ENCODE measurements at regions not wholly inside any gene's neighbourhood (a gene's known extent, or its start where the extent isn't known, plus 50 kb on each side); places are given as distances from the start of the nearest gene placed in this dataset.
"Not testable (repeated sequence)": the region's sequence is repeated elsewhere in the genome, so short reads cannot be mapped to it uniquely, and the experiment has no call there.

- H3K9me3 Mint-ChIP-seq (ENCODE audit: low read depth) = peaks cover 9% of the 10 kb centered on the region
- no peak overlapping the region for H3K4me3 Mint-ChIP-seq (ENCODE audit: unreplicated experiment)
- H3K36me3 Mint-ChIP-seq (ENCODE audit: low read depth) = peaks cover 5% of the 10 kb centered on the region
- DNase-seq (ENCODE audit: low spot score) = no peak
- TF ChIP-seq, protein P1, sequence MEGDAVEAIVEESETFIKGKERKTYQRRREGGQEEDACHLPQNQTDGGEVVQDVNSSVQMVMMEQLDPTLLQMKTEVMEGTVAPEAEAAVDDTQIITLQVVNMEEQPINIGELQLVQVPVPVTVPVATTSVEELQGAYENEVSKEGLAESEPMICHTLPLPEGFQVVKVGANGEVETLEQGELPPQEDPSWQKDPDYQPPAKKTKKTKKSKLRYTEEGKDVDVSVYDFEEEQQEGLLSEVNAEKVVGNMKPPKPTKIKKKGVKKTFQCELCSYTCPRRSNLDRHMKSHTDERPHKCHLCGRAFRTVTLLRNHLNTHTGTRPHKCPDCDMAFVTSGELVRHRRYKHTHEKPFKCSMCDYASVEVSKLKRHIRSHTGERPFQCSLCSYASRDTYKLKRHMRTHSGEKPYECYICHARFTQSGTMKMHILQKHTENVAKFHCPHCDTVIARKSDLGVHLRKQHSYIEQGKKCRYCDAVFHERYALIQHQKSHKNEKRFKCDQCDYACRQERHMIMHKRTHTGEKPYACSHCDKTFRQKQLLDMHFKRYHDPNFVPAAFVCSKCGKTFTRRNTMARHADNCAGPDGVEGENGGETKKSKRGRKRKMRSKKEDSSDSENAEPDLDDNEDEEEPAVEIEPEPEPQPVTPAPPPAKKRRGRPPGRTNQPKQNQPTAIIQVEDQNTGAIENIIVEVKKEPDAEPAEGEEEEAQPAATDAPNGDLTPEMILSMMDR (IDR thresholded peaks at IDR 0.05) = no peak
- peaks cover 2% of the 10 kb centered on the region for H3K27me3 Mint-ChIP-seq (ENCODE audit: low read depth)
- H3K27ac Mint-ChIP-seq (ENCODE audit: unreplicated experiment) = peak overlapping the region; percentile 90
- peaks cover 40% of the 10 kb centered on the region for H3K4me1 Mint-ChIP-seq (ENCODE audit: low read depth)
These were observed 64.6 kb upstream of the AK4 start for GRCh38 chr1:65083263-65083896.

- no peak overlapping the region for H3K27ac Mint-ChIP-seq (ENCODE audit: unreplicated experiment)
- peaks cover 9% of the 10 kb centered on the region for H3K9me3 Mint-ChIP-seq (ENCODE audit: low read depth)
- peaks cover 39% of the 10 kb centered on the region for H3K4me1 Mint-ChIP-seq (ENCODE audit: low read depth)
- H3K36me3 Mint-ChIP-seq (ENCODE audit: low read depth) = peaks cover 5% of the 10 kb centered on the region
- peaks cover 2% of the 10 kb centered on the region for H3K27me3 Mint-ChIP-seq (ENCODE audit: low read depth)
- TF ChIP-seq, protein P1 (IDR thresholded peaks at IDR 0.05) = no peak
- no peak overlapping the region for H3K4me3 Mint-ChIP-seq (ENCODE audit: unreplicated experiment)
- no peak for DNase-seq (ENCODE audit: low spot score)
These were observed 63.9 kb upstream of the AK4 start for GRCh38 chr1:65084066-65084465.

DNA sequence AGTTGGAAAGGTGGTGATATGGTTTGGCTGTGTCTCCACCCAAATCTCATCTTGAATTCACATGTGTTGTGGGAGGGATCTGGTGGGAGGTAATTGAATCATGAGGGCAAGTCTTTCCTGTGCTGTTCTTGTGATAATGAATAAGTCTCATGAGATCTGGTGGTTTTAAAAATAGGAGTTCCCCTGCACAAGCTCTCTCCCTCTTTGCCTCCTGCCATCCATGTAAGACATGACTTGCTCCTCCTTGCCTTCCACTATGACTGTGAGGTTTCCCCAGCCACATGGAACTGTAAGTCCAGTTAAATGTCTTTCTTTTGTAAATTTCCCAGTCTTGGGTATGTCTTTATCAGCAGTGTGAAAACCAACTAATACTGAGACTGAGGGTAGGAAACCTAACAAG, 60.5 kb upstream of the AK4 start:
- H3K9me3 Mint-ChIP-seq (ENCODE audit: low read depth); DNase-seq (ENCODE audit: low spot score); H3K4me3 Mint-ChIP-seq (ENCODE audit: unreplicated experiment); H3K27me3 Mint-ChIP-seq (ENCODE audit: low read depth); H3K36me3 Mint-ChIP-seq (ENCODE audit: low read depth); H3K27ac Mint-ChIP-seq (ENCODE audit: unreplicated experiment): not testable (repeated sequence)
- peaks cover 12% of the 10 kb centered on the region for H3K4me1 Mint-ChIP-seq (ENCODE audit: low read depth)

DNA sequence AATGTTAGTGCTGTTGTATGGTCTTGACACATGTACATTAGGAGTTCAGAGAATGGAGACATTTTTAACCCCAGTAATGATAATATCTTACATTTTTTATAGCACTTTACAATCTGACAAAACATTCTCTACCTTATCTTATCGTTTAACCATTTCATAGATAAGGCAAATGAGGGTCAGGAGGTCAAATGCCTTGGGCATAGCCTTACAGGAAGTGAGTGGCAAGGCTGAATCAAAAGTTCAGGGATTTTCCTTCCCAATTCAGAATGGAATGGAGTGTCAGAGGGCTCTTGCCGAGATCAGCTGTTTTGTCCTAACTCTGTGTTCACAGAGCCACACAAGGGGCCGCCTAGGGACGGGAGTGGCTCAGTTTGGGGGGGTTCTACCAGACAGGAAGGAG, 57.6 kb upstream of the AK4 start:
- Mint-ChIP-seq H3K4me3 (ENCODE audit: unreplicated experiment) (no peak overlapping the region), H3K27ac (ENCODE audit: unreplicated experiment) (no peak overlapping the region), H3K9me3 (ENCODE audit: low read depth) (peaks cover 20% of the 10 kb centered on the region), H3K36me3 (ENCODE audit: low read depth) (peaks cover 5% of the 10 kb centered on the region), H3K27me3 (ENCODE audit: low read depth) (peaks cover 2% of the 10 kb centered on the region), H3K4me1 (ENCODE audit: low read depth) (no peaks in the 10 kb centered on the region)
- DNase-seq (ENCODE audit: low spot score) = no peak
- TF ChIP-seq, protein P1 (IDR thresholded peaks at IDR 0.05) = no peak

- Mint-ChIP-seq H3K4me1 (ENCODE audit: low read depth) (no peaks in the 10 kb centered on the region), H3K9me3 (ENCODE audit: low read depth) (peaks cover 14% of the 10 kb centered on the region), H3K36me3 (ENCODE audit: low read depth) (peaks cover under 1% of the 10 kb centered on the region), H3K27me3 (ENCODE audit: low read depth) (no peaks in the 10 kb centered on the region), H3K4me3 (ENCODE audit: unreplicated experiment) (no peak overlapping the region), H3K27ac (ENCODE audit: unreplicated experiment) (no peak overlapping the region)
- no peak for DNase-seq (ENCODE audit: low spot score)
- TF ChIP-seq, protein P1 (IDR thresholded peaks at IDR 0.05) = no peak
These were observed 55.3 kb upstream of the AK4 start for GRCh38 chr1:65092691-65093090.

DNA sequence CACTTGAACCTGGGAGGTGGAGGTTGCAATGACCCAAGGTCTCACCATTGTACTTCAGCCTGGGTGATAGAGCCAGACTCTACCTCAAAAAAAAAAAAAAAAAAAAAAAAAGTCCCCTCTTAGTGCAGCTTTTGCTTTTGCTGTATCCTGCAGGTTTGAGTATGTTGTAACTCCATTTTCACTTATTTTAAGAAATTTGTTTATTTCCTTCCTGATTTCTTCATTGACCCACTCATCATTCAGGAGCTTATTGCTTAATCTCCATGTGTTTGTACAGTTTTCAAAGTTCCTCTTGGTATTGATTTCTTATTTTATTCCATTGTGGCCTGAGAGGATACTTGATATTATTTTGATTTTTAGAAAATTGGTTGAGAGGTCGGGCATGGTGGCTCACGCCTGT, 50.9 kb upstream of the AK4 start:
- Mint-ChIP-seq H3K36me3 (ENCODE audit: low read depth) (peaks cover 2% of the 10 kb centered on the region), H3K4me1 (ENCODE audit: low read depth) (no peaks in the 10 kb centered on the region), H3K4me3 (ENCODE audit: unreplicated experiment) (no peak overlapping the region), H3K9me3 (ENCODE audit: low read depth) (peaks cover 25% of the 10 kb centered on the region), H3K27ac (ENCODE audit: unreplicated experiment) (no peak overlapping the region), H3K27me3 (ENCODE audit: low read depth) (no peaks in the 10 kb centered on the region)
- no peak for DNase-seq (ENCODE audit: low spot score)
- TF ChIP-seq, protein P1 (IDR thresholded peaks at IDR 0.05) = no peak
